Sigmoid colon (tissue), 4 donors: ENCODE measurements at regions not wholly inside any gene's neighbourhood (a gene's known extent, or its start where the extent isn't known, plus 50 kb on each side); places are given as distances from the start of the nearest gene placed in this dataset.

Experiments used
- EP300 ChIP-seq, 4 donors: sonication (generic); formaldehyde crosslinking; IDR thresholded peaks; one replicate each; pipeline ENCODE4 v1.6.1; 2017; ENCODE audit warnings: antibody characterized with exemption in 4 of 4
- POLR2A ChIP-seq, 2 donors: fragments of 450-650 bp; IDR thresholded peaks; one replicate each; pipeline ENCODE4 v1.6.1; 2016; ENCODE audit warnings: antibody characterized with exemption in 2 of 2, mild to moderate bottlenecking in 2 of 2, moderate library complexity in 2 of 2
- POLR2AphosphoS5 ChIP-seq, 4 donors: sonication (generic); formaldehyde crosslinking; IDR thresholded peaks; one replicate each; pipeline ENCODE4 v1.6.1; 2017; ENCODE audit warnings: antibody characterized with exemption in 4 of 4
- TF ChIP-seq, protein P1 (sequence below), 4 experiments: fragments of 450-650 bp in 3 of 4; fragments of 200-600 bp in 1 of 4; IDR thresholded peaks; one replicate each; pipeline ENCODE4 v1.5.1; 2016 to 2019; ENCODE audit warnings: antibody characterized with exemption in 4 of 4, mild to moderate bottlenecking in 3 of 4, moderate library complexity in 2 of 4

DNA sequence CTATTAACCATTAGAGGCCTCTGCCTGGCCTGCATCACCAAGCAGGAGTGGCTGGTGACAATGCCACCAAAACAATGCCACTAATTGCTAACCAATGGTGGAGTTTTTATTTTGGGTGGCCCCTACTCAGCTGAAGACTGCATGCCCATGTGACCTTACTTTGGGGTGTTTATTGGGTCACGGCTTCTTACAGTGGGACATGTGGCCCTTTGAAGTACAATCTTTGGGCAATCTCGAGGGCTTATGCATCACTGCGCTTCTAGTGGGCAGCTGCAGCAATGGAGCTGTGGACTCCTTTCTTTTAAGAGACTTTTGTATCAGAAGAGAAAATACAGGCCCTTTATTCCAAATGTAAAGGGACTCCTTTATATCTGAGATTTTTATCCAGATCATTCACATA, 85.7 kb downstream of the IGLL5 start:
- TF ChIP-seq, protein P1, sequence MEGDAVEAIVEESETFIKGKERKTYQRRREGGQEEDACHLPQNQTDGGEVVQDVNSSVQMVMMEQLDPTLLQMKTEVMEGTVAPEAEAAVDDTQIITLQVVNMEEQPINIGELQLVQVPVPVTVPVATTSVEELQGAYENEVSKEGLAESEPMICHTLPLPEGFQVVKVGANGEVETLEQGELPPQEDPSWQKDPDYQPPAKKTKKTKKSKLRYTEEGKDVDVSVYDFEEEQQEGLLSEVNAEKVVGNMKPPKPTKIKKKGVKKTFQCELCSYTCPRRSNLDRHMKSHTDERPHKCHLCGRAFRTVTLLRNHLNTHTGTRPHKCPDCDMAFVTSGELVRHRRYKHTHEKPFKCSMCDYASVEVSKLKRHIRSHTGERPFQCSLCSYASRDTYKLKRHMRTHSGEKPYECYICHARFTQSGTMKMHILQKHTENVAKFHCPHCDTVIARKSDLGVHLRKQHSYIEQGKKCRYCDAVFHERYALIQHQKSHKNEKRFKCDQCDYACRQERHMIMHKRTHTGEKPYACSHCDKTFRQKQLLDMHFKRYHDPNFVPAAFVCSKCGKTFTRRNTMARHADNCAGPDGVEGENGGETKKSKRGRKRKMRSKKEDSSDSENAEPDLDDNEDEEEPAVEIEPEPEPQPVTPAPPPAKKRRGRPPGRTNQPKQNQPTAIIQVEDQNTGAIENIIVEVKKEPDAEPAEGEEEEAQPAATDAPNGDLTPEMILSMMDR (IDR thresholded peaks at IDR 0.05) = no peak
- TF ChIP-seq POLR2AphosphoS5 (IDR thresholded peaks at IDR 0.05) = no peak
- TF ChIP-seq POLR2A (IDR thresholded peaks at IDR 0.05) = no peak
- TF ChIP-seq EP300 (IDR thresholded peaks at IDR 0.05) = no peak
